HG03439 (cell line): ENCODE measurements at regions not wholly inside any gene's neighbourhood (a gene's known extent, or its start where the extent isn't known, plus 50 kb on each side); places are given as distances from the start of the nearest gene placed in this dataset.

Experiments
- ATAC-seq: cut with Tn5 transposase; IDR thresholded peaks from one replicate; pipeline ENCODE4 v1.9.1; 2021; ENCODE audit warnings: mild to moderate bottlenecking, moderate library complexity; ENCODE audit not compliant: unreplicated experiment

DNA sequence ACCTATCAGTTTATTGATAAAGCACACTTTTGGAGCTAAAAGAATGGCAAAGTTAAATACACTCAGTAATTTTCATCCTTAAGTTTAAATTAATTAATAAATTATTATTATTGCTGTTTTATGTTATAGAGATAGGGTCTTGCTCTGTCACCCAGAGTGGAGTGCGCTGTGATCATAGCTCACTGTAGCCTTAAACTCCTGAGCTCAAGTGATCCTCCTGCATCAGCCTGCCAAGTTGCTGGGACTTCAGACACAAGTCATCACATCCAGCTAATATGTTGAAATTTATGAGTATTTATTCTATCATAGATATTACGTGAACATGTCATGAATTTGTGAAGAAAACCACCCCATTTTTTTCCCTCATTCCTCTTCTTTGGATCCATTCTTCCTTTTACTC is 64.2 kb downstream of the GJA1 start:
- ATAC-seq: no peak

DNA sequence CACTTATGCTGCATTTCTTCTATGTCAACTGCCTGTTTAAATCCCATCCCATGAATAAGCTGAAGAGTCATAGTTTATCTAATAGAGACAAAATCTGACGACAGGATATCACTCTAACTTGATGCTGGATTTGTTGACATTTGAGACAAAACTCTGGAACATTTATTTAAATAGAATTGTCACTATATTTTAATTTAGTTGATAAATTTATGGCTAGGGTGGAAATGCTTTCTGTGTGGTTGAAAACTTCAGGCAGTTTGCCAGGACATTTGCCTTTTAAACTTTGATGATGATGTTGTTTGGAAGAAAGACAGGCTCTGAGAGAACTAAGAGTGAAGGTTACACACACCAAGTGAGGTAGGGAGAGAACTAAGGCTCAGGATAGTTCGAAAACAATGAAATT is 68.1 kb downstream of the GJA1 start:
- no peak for ATAC-seq

DNA sequence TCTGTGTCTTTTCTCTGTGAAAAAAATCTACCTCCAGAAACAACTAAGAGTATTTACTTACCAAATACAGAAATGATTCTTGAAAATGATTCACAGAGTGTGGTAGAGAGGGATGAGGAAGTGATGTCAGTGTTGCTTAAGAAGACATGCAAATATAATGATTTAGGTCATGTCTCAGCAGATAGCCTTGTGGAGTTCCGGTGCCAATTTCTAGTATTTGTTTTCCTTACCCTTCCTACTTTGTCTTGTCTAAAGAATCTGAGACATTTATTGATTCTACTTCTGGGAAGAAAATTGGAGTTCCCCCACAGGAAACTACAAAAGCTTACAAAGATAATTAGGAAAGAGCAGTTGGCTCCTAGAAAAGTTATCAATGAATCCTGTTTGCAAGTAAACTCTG is 68.8 kb downstream of the GJA1 start:
- ATAC-seq: no peak

DNA sequence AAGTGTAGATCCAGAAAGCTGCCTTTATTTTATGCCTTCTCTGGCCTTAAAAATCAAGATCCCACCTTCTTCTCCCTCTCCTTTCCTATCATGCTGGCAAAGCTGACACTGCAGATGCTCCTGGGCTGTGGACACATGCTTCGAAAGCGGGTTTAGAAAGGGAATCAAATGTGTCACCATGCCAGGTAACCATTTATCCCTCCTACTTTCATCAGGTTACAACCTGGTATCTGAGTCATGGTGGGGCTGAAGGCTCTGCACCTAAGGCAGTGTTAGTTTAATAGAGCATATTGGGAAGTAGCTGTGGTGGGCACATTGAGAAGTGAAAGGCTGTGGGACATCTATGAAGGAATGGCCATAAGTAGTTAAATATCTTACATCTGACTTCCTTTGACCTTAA is 69.8 kb downstream of the GJA1 start:
- no peak for ATAC-seq

DNA sequence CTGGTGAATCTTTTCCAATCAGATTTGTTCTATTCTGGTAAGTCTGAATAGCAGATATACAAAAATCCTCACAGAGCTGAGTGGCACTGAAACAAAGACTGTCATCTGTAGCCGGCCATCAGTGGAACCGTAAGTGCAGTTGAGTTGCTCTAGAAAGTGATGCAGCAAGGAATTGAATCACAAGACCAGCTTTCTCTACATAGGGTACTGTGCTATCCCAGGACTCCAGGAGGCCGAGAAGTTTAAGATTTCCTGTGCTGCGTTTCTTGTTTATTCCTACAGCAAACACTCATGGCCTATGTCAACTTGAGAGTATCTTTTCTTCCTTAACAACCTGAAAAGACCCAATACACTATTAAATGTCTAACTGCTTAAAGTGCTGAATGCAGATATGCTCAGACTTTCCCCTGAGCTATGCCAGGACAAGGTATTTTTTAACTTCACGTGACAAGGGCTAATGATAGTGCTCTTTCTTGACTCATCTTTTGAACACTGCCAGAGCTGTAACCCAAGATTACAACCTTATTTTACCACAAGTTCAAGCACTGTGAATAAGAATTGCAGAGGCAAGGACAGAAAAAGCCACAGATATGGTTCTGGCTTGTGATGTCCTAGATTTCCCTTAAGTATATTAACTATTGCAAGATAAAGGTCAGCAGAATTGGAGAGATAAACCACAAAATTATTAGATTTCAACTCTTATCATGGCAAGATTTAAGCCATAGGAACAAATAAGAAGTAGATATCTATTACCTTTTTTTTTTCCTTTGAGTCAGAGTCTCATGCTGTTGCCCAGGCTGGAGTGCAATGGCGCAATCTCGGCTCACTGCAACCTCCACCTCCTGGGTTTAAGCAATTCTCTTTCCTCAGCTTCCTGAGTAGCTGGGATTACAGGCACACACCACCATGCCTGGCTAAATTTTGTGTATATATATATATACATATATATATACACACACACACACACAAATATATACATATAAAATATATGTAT is 71.6 kb downstream of the GJA1 start:
- ATAC-seq: no peak

DNA sequence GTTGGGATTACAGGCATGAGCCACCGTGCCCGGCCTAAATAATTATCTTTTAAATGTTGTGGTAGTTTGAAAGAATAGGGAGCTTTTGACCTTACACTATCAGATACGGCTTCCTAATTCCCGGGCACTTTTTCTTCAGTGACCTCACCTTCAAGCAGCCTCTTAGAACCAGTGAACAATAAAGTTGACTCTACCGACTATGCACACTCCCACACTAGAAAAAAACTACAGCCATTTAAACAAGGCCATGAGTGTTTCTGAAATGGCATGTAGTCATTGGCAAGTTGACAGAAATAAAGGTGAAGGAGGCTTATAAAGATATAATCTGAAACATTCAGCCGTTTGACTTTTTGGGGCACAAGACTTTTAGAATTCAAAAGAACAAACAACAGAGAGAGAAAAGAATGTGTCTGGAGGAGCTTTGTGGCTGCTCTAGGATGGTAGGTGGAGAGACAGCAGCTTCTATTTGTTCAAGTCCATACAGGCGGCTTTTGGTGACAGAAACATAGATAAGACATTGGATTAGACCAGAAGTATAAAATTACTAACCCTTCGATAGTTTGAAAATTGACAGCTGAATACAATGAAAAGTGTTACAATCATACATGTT is 75.2 kb downstream of the GJA1 start:
- no peak for ATAC-seq

DNA sequence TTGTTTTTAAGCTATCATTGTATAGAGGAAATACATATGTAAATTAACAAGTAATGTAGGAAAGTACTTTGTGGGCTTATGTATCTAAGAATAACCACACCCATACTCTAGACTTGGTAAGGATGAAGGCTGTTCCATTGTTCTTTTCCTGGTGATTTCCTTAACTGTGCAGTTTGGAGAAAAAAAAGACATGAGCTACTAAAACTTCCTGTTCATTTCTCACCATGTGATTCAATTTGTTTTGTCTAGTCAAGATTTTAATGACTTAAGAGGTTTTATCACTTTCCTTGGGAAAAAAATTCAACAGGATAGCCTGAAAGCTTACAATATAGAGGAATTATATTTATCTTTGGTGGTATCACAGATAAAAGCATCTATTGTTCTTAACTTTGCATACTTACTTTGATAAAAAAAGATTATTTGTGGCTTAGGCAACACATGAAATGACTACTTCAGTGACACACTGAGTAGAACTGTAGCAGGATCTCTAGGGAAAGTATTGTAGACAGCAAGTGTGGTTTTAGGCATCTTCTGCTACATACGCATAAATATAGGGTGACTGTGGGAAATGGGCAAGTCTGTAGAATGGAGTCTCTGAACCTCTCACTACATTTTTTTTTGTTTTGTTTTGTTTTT is 80.3 kb downstream of the GJA1 start:
- no peak for ATAC-seq

DNA sequence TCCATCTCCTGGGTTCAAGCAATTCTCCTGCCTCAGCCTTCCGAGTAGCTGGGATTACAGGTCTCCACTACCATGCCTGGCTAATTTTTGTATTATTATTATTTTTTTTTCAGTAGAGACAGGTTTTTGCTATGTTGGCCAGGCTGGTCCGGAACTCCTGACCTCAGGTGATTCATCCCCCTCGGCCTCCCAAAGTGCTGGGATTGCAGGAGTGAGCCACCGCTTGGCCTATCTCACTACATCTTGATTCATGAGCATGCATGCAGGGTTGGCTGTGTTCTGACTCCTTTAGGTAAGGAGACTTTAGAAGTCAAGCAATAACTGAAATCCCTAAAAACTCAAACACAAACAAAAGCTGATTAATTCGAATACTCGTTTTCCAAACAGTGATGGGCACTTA is 80.9 kb downstream of the GJA1 start:
- ATAC-seq: no peak

DNA sequence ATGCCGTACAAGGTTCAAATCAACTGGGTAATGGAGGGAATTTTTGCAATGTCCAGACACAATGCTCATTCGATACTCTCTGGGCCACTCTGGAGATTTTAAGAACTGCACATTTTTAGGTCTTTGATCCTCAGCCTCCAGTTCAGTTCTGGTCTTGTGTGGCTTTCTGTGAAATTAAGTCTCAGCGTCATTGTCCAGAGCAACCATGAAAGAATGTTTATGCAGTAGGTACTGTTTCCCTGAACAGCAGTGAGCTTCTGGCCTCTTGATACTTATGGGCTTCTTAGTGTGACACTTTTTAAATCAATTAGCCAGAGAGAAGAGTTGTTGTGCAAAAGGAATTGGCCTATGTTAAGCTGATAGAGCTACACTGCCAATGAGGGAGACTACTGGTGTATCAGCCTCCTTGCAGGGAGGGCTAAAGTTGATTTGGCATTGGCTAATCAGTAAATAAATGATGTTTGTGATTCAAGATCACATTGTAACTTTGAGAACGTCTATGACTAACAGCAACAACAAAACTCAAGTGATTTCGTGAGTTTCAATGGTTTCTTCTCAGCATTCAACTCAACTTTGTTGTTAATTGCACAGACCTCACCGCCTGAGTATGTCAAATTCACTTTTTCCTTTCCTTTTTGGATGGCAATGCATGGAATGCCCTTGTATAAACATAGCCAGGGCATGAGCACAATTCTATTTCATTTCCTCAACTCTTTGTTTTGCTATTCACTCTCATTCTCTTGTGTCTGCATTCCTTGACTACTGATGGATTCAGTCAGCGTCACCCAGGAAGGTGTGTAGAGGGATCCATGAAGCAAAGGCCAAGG is 85.1 kb downstream of the GJA1 start:
- ATAC-seq: no peak

DNA sequence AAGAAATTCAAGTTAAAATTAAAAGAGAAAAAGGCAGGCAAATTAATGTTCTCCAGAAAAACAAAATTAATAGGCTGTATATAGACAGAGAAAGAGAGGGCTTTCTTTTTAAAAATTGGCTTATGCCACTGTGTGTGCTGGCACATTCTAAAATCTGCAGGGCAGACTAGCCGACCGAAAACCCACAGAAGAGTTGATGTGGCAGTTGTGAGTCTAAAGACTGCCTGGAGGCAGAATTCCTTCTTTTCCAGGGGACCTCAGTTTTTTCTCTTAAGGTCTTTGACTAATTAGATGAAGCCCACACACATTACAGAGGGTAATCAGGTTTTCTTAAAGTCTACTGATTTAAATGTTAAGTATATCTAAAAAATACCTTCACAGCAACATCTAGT is 85.7 kb downstream of the GJA1 start:
- ATAC-seq: no peak

DNA sequence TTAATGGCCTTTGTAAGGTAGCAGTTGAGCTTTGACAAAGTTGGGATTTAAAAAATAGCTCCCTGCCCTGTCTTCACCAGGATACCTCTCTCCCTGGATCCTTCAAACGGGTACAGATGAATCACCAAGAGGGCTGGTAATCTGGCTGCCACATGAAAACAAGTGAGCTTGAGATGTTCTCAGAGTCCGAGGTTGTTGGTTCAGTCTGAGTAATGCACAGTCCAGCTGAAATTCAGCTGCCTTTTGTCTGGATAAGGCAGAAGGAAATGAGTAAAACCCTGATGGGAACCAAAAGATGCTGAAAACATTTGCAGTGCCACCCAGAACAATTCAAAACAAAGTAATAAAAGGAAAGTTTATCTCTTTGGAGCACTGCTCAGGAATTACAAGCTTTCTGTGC is 86.8 kb downstream of the GJA1 start:
- ATAC-seq: no peak

DNA sequence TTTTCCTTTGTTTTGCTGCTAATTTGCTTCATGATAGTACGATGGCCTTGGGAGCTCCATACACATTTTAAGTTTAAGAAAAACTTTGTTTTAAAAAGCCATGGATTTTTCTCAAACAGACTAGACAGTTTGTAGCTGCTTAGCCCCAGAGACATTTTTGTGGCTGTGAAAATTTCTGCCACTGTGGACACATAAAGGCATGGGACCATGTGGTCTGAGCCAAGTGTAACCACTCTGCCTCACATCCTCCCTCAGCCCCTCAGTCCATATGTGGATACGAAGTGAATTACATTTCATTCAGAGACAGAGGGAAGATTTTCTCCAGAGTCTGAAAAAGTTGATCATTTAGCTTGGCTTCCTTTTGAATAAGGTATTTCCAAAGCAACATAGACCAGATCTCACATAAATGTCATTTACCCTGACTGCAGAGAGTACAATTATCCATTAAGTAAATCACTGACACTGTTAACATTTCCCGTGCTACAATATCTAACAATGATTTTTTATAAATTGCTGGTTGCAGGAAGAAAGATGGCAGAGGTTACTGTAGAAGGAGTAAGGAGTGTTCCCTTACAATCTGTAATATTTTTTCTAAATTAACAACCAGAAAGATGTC is 87.4 kb downstream of the GJA1 start:
- no peak for ATAC-seq

DNA sequence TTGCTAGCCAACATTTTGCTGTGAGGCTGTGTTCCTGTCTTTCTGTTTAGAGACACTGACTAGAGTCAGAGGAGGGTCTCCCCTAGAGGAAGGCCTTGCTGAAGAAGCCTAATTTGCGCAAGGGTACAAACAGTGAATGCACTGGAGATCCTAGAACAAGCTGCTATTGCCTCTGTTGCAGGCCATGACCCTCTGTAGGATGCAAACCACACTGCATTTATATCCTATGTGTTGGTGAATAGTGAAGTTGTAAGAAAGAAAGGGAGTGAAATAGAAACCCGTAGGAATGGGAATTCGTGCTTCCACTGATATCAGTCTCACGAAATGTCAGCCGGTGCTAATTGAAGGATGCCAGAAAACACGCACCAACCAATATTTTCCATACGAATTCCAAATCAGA is 88.2 kb downstream of the GJA1 start:
- ATAC-seq: no peak

DNA sequence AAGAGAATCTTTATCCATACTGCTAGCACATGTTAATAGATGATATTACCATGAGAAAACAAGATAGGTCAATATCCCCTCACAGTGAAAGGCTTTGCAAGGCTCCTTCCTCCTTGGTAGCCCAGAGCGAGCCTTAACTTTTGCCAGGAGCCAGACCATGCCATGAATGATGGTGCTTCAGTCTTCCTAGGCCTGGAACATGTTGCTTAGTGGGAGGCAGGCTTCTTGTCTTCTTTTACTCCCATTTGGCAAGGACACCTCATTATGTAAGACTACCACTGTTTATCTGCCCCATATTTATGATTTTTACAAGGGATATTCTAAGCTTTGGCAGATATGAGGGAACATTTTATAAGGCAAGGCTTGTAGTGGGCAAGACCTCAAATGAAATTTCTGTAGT is 90.8 kb downstream of the GJA1 start:
- no peak for ATAC-seq

DNA sequence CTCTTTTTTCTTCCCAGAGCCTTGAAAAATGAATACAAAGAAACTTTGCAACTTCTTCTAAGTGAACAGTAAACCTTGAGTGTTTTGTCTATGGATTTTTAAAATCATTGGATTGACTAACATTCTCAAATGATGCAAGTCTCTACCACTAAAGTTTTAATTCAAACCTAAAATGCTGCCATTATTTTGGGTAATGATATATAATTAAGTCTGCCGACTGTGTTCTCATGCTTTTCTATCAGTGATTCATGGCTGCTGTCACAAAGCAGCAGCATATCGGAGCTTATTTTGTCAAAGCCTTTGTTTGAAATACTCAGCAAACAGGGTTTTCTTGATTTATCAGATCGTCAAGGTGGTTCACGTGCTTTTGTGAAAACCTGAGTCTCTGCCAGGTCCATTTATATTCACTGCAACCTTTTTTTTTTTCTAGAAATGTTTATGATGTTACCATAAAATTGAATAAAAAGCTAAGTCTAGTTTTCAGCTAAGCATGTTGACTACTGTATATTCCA is 96.3 kb downstream of the GJA1 start:
- no peak for ATAC-seq

DNA sequence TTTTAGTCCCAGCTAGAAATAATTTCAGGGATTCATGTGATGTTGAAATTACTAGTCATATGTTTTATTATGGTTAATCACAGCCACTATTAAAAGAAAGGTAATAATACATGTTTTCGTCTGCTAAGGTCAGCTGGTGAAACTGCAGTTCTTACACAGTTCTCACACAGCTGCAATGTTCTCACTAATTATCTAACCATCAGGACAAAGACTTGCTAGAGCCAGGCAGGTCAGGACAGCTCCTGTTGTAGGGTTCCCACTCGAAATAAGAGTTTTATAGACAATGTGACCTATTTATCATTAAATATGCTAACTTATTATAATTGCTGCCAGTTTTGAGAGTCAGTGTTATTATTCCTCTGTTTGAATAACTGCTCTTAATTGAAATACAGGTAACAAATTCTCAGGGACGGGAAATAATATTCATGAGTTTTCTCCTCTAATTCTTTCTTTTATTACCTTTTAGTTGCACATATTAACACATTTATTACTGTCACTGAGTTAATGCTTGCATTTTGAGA is 97.9 kb downstream of the GJA1 start:
- ATAC-seq: no peak

DNA sequence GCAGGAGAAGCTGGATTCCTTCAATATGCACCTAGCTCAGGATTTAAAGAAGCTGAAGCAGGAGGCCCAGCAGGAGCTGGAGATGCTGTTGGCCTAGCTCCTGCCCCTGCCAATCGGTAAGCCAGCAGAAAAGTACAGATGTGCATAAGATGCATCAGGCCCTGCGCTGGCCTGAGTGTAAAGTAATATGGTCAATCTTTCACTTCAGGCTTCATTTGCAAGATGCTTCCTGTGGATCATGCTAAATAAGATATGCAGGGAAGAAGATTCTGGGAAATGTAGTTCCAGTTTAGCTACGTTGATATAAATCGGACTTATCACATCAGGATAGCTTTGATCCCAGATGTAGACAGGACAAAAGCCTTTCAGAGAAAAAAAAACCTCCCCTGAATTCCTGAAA is 100.3 kb downstream of the GJA1 start:
- ATAC-seq: no peak

DNA sequence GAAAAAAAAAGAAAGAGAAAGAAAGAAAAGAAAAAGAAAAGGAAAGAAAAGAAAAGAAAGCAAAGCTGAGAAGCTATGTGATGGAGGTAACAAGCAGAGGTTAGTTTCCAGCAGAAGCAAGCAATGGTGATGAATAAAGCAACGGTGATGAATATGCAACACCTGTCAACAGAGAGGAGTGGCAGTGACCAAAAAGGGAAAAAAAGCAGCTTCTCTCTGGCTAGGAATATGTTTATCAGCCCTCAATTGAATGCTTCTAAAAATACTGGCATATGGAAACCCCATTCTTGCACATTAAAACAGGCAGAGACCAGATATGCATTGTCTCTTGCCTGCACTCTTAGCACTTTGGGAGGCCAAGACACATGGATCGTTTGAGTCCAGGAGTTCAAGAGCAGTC is 100.9 kb downstream of the GJA1 start:
- ATAC-seq: no peak

DNA sequence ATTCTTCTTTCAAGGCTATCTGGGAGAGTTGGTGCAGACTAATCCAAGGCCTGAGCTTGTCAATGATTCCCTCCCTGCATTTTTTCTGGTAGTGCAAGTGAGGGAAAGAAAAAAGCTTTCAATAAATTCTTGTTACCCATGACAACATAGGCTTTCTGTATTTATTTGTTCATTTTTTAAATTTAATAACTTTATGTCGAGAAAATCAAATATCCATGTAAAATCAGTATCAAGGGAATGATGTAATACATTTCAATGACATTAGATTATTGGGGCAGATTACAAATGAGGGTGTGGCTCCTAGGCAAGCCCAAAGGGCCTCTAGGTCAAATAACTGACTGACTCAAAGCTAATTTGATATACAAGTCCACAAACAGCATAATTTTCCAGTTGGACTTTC is 104.0 kb downstream of the GJA1 start:
- no peak for ATAC-seq

DNA sequence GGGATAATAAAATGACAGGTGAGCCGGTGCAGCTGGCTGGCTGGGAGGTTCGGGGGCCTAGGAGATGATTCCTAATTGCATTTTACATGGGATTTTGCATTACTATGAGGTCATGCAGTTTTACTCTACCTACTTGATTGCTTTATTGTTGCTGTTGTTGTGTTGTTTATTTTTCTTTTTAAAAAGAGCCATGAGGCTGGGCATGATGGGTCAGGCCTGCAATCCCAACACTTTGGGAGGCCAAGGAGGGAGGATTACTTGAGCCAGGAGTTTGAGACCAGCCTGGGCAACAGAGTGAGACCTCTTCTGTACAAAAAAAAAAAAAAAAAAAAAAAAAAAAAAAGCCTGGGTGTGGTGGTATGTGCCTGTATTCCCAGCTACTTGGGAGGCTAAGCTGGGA is 104.8 kb downstream of the GJA1 start:
- ATAC-seq: no peak
